Endothelial cell of umbilical vein (primary cell): ENCODE measurements at regions not wholly inside any gene's neighbourhood (a gene's known extent, or its start where the extent isn't known, plus 50 kb on each side); places are given as distances from the start of the nearest gene placed in this dataset.
"Not testable (repeated sequence)": the region's sequence is repeated elsewhere in the genome, so short reads cannot be mapped to it uniquely, and the experiment has no call there.

Source experiments
- EZH2 ChIP-seq: IDR thresholded peaks from 2 replicates; pipeline ENCODE4 v1.6.1; 2012; ENCODE audit warnings: borderline replicate concordance, low read depth, mild to moderate bottlenecking, moderate library complexity, low read length, inconsistent platforms; ENCODE audit not compliant: severe bottlenecking
- FOS ChIP-seq: IDR thresholded peaks from 2 replicates; pipeline ENCODE4 v1.6.1; 2011; ENCODE audit warnings: mild to moderate bottlenecking, low read length, moderate library complexity, borderline replicate concordance; ENCODE audit not compliant: insufficient read depth
- JUN ChIP-seq: IDR thresholded peaks from 2 replicates; pipeline ENCODE4 v1.6.1; 2011; ENCODE audit warnings: borderline replicate concordance, low read depth; ENCODE audit not compliant: insufficient read length, insufficient read depth
- MAX ChIP-seq: IDR thresholded peaks from 2 replicates; pipeline ENCODE4 v1.6.1; 2011; ENCODE audit not compliant: insufficient read depth, insufficient read length
- POLR2A ChIP-seq: IDR thresholded peaks from 2 replicates; pipeline ENCODE4 v1.6.1; 2012; ENCODE audit warnings: low read depth, mild to moderate bottlenecking, control low read depth, low read length
- TF ChIP-seq, protein P1 (sequence below), 2 donors: IDR thresholded peaks; 1 replicate in 1 of 2; 2 replicates in 1 of 2; pipeline ENCODE4 v1.5.1; 2011; ENCODE audit warnings: low read length in 2 of 2, mild to moderate bottlenecking in 2 of 2, moderate library complexity in 2 of 2, control low read depth in 1 of 2, inconsistent platforms in 1 of 2, low read depth in 1 of 2; ENCODE audit not compliant: insufficient read depth in 1 of 2; ENCODE audit errors: extremely low read depth in 1 of 2

GRCh38 chr7:65145710-65146109 lies 139.2 kb upstream of the ERV3-1 start:
- not testable (repeated sequence) for TF ChIP-seq POLR2A, EZH2, MAX, FOS, JUN
- TF ChIP-seq, protein P1, sequence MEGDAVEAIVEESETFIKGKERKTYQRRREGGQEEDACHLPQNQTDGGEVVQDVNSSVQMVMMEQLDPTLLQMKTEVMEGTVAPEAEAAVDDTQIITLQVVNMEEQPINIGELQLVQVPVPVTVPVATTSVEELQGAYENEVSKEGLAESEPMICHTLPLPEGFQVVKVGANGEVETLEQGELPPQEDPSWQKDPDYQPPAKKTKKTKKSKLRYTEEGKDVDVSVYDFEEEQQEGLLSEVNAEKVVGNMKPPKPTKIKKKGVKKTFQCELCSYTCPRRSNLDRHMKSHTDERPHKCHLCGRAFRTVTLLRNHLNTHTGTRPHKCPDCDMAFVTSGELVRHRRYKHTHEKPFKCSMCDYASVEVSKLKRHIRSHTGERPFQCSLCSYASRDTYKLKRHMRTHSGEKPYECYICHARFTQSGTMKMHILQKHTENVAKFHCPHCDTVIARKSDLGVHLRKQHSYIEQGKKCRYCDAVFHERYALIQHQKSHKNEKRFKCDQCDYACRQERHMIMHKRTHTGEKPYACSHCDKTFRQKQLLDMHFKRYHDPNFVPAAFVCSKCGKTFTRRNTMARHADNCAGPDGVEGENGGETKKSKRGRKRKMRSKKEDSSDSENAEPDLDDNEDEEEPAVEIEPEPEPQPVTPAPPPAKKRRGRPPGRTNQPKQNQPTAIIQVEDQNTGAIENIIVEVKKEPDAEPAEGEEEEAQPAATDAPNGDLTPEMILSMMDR (IDR thresholded peaks at IDR 0.05; ENCODE audit: extremely low read depth in 1 of 2, insufficient read depth in 1 of 2, low read depth in 1 of 2, low read length in 2 of 2): not testable (repeated sequence)
